Epidermal melanocyte (primary cell): ENCODE measurements at regions not wholly inside any gene's neighbourhood (a gene's known extent, or its start where the extent isn't known, plus 50 kb on each side); places are given as distances from the start of the nearest gene placed in this dataset.

Experiments used
- DNase-seq: peaks from one replicate; pipeline ENCODE4 v3.0.0; 2011; ENCODE audit warnings: low spot score; ENCODE audit not compliant: insufficient read length

- DNase-seq = no peak
Measured at GRCh38 chr9:89655990-89656657, 51.3 kb downstream of the GADD45G start.

DNA sequence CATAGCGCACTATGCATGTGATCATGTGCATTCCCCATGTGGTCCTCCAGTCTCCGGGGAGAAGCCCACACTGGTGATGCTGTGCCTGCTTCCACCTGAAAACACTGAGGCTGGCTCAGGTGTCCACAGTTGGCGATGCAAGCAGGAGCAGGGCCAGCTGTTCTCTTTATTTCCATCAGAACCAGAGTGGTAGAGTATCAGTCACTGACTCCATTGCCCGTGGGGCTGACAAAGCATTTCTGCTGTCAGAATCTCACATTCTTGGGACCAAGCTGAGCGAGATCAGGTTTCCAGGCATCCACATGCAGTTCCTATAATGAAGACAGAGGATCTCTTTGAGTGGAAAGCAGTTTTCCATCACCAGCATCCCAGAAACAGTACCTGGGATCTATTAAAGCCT, 52.5 kb downstream of the GADD45G start:
- no peak for DNase-seq

- no peak for DNase-seq
Measured at GRCh38 chr9:89657765-89658164, 53.0 kb downstream of the GADD45G start.

DNA sequence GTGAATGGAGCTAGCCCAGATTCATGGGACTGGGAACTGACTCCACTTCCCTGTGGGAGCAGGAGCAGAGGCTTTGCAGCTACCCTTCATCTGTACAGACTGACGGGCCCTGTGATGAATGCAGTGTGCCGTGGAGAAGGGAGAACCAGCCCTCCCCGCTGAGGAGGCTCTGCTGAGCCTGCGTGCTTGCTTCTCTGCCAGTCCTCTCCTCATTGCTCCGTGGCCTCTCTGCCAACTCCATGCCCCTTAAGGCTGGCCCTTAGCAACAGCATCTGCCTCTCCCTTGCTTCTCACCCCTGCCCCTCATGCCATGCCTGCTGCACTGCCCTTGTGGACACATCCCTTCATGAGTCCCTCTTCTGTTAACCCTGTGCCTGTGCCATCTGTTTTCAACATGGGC, 53.6 kb downstream of the GADD45G start:
- no peak for DNase-seq

DNA sequence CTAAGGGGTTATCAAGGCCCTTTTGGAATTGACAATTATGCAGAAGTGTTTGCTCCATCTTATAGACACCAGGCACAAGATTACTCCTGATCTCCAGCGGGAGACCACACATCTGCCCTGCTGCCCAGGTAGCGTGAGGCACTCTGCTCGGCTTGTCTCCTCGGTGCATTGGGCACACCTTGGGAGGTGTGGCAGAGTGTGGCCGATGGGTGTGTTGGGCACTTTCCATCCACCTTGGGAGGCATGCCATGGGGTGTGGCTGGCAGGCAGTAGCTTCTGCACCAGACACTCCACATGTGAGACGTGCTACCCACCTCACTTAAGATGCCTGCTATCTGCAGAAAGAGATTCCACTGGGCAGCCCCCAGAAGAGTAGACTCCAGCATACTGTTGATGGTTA, 54.1 kb downstream of the GADD45G start:
- DNase-seq = no peak

DNA sequence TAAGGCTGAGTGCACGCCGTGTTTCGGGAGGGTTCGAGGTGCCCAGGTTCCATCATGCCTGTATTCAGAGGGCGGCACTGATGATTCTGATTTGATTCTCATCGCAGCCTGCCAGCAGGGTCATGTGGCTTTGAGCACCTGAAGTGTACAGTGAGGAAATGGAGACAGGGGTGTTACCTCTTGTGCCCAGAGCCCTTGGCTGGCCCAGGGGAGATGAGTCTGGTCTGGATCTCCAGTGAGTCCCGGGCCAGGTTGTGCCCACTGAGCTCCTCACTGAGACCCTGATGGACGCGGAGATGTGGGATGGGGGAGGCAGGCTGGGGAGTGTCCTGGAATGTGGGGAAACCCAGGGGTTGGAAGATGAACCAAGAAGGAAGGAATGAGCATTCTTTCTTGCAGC, 54.7 kb downstream of the GADD45G start:
- no peak for DNase-seq

DNA sequence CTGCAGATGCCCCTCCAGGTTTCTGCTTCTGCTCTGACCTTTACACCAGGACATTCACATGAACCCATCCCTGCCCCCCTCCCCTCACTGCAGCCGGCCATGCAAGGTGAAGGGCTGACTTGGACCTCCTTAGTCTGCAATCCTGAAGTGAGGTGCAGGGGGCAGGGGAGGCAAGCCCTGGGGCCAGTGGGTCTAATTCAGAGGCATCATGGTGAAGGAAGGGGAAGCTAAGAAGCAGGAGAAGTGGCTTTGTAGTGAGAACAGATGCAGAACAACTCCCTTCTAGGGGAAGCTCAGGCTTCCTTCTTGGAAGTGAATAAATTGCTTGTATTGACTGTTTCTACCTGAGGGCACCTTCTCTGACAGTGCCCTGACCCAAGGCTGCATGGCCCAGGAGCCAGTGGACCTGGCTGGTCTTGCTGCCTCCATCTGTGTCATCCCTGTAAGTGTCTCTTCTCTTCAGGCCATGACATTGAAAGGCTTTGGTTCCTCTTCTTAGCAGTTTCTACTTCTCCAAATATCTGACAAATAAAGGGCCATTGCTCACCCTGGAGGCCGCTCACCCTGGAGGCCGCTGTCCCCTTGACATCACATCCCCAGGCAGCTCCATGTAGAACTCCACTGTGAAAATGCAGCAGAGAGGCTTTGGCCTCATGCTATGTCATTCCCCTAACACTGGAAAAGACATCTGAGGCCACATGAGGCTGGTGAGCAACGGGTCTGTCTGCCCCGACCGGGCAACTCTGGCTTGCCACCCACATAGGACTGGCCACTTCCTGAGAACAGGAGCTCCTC, 55.3 kb downstream of the GADD45G start:
- DNase-seq = no peak

GRCh38 chr9:89661391-89661949, 56.7 kb downstream of the GADD45G start:
- no peak for DNase-seq

DNA sequence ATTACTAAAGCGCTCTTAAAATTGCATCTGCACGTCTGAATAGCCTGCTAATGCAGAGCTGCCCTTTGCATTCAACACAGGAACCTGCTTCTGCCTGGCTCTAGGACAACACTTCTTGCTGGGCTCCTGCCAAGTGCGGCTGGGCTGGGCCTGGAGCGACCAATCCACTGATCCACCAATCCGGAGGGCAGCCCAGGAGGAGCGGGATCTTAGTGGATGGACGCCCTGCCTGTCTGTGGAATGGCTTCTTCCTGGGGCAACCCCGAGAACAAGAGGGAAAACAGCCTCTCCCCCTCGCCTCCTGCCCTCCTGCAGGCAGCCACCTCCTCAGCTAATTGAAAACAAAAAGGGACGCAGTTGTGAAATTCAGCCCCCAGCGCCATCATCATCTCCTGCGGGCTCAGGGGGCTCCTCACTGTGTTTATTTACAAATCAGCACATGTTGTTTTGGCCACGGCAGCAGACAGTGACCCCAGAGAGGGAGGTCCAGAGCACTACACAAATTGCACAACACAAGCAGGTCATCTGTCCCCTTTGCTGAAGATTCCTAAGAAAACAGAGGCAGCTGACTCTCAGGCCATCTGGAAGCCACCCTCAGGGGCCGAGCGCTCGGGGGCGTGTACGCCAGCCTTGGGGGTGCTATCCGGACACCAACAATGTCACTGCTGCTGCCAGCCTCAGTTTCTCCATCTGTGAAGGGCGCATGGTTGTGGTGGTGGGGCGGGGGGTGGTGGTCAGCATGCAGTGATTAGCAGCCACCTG, 57.3 kb downstream of the GADD45G start:
- peak; percentile 86 for DNase-seq

GRCh38 chr9:89662718-89663613, 58.2 kb downstream of the GADD45G start:
- no peak for DNase-seq

- no peak for DNase-seq
Measured at GRCh38 chr9:89663614-89663970, 58.8 kb downstream of the GADD45G start.

GRCh38 chr9:89664010-89664409, 59.2 kb downstream of the GADD45G start:
- no peak for DNase-seq

DNA sequence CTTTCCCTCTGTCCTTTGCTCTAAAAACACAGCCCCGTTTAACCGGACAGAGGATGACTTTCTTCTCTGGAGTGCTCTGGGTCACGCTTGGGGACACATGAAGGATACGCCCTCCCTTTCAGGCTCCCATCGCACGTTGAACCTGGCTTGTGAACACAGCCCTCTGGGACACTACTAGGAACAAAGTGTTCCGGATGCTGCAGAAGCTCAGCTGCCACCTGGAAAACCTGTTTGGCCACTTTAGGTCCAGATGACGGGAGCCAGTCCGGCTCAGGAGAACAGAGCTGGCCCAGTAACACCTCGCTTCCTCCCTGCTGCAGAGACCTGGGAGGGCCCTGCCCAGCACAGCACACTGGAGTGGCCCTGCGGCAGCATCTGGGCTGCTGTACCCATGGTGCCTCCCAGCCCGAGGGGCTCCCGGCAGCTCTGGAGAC, 60.1 kb downstream of the GADD45G start:
- no peak for DNase-seq

DNA sequence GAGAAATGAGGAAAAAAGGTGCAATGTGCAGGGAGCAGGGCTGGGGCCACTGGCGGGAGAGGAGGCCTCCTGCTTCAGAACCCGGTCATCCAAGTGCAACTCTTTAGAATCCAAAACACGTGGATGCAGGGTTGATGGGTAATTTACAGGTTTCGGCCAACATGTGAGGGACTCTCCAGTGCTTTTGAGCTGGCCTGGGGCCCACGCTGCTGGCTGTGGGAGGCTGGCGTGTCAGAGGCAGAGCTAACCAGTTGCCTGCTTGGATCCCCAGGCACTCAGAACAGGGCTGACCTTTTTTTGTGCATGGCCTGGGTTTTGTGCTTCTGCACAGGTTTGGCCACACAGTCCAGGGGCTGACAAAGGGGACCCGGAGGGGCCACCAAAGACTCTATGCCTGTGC, 61.6 kb downstream of the GADD45G start:
- no peak for DNase-seq

- DNase-seq = no peak
Measured at GRCh38 chr9:89666950-89667349, 62.1 kb downstream of the GADD45G start.

DNA sequence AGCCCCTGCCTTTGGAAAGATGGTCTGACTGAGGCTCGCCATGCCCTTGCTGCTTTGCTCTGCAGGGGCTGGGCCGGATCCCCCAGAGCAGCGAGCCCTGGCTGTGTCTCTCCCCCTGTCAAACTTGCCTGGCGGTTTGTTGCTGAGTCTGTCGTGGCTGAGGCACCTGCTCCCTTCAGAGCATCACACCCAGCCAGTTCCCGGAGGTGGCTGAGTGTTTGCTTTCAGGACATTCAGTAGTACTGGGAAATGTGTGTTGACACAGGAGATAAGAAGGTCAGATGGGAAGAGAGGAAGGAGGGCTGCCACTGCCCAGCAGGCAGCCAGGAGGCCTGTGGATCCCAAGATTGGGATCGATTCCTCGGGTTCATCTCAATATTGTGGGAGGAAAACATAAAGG, 62.9 kb downstream of the GADD45G start:
- no peak for DNase-seq

- DNase-seq = no peak
Measured at GRCh38 chr9:89668216-89668865, 63.5 kb downstream of the GADD45G start.

GRCh38 chr9:89668866-89669246, 64.0 kb downstream of the GADD45G start:
- no peak for DNase-seq

DNA sequence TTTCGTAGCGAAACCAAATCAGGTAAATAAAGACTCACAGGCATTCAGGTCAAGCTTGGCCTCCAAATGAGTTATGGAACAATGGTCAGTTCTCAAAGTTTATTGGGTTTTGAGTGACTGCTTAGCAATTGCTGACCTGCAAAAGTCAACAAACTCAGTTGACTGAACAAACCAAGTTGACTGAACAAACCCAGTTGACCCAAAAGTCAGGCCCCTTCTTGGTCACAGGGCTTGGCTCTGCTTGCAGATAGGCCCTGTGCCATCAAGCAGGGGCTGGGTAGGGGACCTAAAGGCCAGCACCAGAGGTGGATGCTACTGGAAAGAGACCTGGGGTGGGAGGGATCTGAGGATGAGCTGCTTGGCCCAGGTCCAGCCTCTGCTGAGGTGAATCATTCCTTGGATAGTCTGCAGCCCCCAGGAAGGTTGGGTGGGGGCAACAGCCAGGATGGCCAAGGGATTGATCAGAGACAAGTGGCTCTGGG, 64.6 kb downstream of the GADD45G start:
- DNase-seq = no peak

GRCh38 chr9:89670114-89670513, 65.3 kb downstream of the GADD45G start:
- DNase-seq = no peak
